ENCODE measurements at regions not wholly inside any gene's neighbourhood (a gene's known extent, or its start where the extent isn't known, plus 50 kb on each side); places are given as distances from the start of the nearest gene placed in this dataset.

DNA sequence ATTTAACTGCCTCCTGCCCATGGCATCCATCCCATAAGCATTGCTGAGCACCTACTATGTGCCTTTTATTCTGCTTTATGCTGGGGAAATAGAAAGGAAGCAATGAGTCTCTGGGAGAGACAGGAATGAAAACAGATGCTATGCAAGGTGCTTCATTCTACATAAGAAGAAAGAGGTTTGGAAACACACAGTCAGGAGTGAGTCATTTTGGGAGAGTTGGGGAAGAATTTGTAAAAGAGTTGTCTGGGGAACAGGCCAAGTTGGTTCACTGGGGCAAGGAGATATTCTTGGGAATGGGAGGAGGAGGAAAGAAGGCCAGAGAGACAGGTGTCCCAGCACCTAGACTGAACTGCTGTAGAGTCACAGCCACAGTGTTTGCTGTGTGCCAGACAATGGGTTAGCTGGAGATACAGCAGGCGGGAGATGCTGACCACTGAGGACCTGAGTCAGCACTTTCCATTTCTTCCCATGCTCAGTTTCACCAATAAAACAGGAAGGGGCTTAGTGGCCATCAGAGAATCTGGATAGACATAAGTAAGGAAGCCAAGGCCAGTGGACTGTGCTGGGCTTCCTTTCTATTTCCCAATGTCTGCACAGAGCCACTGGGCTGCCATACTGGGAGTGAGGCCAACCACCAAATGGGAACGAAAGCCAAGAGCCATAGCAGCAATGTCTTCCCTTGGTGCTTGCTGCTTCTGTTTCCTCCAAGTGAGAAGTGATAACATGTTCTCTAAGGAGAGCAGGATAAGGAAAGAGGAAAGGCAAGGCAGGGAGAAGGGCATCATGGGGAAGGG lies 187.7 kb upstream of the USP24 start:
- peak; percentile 47 to 77 for DNase-seq (ENCODE audit: low read depth in 2 of 2)
- H3K36me3 ChIP-seq (ENCODE audit: control insufficient read depth, insufficient read depth, low read length) = no peaks in the 10 kb centered on the region
- no peaks in the 10 kb centered on the region for H3K9me3 ChIP-seq (ENCODE audit: control insufficient read depth, insufficient read depth, low read depth, low read length)
- no peaks in the 10 kb centered on the region for H3K79me2 ChIP-seq (ENCODE audit: control insufficient read depth, insufficient read depth, low read length)
- no peaks in the 10 kb centered on the region for H4K20me1 ChIP-seq (ENCODE audit: control insufficient read depth, extremely low read depth, insufficient read depth, low read length)
- no peak for TF ChIP-seq EZH2 (IDR thresholded peaks at IDR 0.05; ENCODE audit: low read length, missing control alignments)
- TF ChIP-seq, protein P1, sequence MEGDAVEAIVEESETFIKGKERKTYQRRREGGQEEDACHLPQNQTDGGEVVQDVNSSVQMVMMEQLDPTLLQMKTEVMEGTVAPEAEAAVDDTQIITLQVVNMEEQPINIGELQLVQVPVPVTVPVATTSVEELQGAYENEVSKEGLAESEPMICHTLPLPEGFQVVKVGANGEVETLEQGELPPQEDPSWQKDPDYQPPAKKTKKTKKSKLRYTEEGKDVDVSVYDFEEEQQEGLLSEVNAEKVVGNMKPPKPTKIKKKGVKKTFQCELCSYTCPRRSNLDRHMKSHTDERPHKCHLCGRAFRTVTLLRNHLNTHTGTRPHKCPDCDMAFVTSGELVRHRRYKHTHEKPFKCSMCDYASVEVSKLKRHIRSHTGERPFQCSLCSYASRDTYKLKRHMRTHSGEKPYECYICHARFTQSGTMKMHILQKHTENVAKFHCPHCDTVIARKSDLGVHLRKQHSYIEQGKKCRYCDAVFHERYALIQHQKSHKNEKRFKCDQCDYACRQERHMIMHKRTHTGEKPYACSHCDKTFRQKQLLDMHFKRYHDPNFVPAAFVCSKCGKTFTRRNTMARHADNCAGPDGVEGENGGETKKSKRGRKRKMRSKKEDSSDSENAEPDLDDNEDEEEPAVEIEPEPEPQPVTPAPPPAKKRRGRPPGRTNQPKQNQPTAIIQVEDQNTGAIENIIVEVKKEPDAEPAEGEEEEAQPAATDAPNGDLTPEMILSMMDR (conservative IDR thresholded peaks at IDR 0.05 in 1 of 2, IDR thresholded peaks at IDR 0.05 in 1 of 2; ENCODE audit: low read depth in 1 of 2, low read length in 2 of 2) = no peak
- peak overlapping the region; percentile 32 for H3K27ac ChIP-seq (ENCODE audit: insufficient read depth, low read length)
- H3K4me3 ChIP-seq (replicated peaks in 1 of 4; ENCODE audit: control extremely low read depth in 1 of 4, insufficient read depth in 1 of 4, low read depth in 3 of 4, low read length in 4 of 4) = no peak overlapping the region
- peaks cover 9% of the 10 kb centered on the region for H3K4me1 ChIP-seq (ENCODE audit: control insufficient read depth, extremely low read depth, insufficient read depth, low read length)
- no peaks in the 10 kb centered on the region for H3K27me3 ChIP-seq (ENCODE audit: control insufficient read depth, insufficient read depth, low read length)
- no peak overlapping the region for H3K9ac ChIP-seq (ENCODE audit: insufficient read depth, low read length)
- no peak overlapping the region for H2AFZ ChIP-seq (ENCODE audit: low read length)
- H3K4me2 ChIP-seq (ENCODE audit: extremely low read depth, insufficient read depth, low read length) = no peak overlapping the region

DNA sequence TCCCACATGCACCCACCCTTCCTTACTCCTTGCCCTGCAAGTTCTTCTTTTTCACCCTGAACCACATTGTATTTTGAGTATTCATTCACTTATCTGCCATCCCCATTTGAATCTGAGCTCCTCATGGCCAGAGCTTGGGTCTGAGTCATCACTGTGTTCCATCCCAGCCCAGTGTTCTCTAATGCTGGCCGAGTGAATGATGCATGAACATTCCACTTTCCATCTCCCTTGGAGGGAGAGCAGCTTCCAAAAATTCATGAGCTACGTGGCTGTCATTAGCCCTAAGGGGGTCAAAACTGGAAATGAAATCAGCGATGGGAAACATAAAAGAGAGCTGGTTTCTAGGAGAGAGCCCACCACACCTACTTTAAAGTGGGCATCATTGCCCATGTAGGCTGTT lies 187.0 kb upstream of the USP24 start:
- Histone ChIP-seq H3K4me1 (ENCODE audit: control insufficient read depth, extremely low read depth, insufficient read depth, low read length) (peaks cover 9% of the 10 kb centered on the region), H3K9ac (ENCODE audit: insufficient read depth, low read length) (no peak overlapping the region)
- peak; percentile 54 to 81 for DNase-seq (ENCODE audit: low read depth in 2 of 2)

DNA sequence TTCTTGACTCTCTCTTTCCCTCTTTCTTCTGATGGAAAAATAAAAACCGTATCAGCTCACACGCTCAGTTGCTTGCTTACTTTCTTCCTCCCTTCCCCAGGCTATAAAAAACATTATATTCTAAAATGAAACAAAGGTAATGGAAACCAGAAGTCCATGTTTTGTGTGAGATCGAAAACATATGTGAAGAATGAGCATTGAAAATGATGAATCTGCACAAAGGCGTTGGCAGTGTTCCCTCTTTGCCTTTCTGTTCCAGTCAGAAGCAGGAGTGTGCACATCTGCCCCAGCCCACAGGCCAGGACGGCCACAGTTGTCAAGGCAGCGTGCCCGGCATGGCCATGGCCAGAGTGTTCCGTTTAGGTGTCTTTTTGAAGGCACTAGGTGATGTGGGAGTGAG lies 185.3 kb upstream of the USP24 start:
- Histone ChIP-seq H3K27ac (ENCODE audit: insufficient read depth, low read length) (no peak overlapping the region), H3K9ac (ENCODE audit: insufficient read depth, low read length) (no peak overlapping the region)
- TF ChIP-seq EZH2 (IDR thresholded peaks at IDR 0.05; ENCODE audit: low read length, missing control alignments) = no peak
- TF ChIP-seq, protein P1 (conservative IDR thresholded peaks at IDR 0.05 in 1 of 2, IDR thresholded peaks at IDR 0.05 in 1 of 2; ENCODE audit: low read depth in 1 of 2, low read length in 2 of 2) = no peak

More for the DNA sequence above, 187.0 kb upstream of the USP24 start:
- no peak overlapping the region for H3K4me2 ChIP-seq (ENCODE audit: extremely low read depth, insufficient read depth, low read length)
- H2AFZ ChIP-seq (ENCODE audit: low read length) = no peak overlapping the region
- H3K36me3 ChIP-seq (ENCODE audit: control insufficient read depth, insufficient read depth, low read length) = no peaks in the 10 kb centered on the region
- no peak overlapping the region for H3K4me3 ChIP-seq (replicated peaks in 1 of 4; ENCODE audit: control extremely low read depth in 1 of 4, insufficient read depth in 1 of 4, low read depth in 3 of 4, low read length in 4 of 4)
- peak overlapping the region; percentile 32 for H3K27ac ChIP-seq (ENCODE audit: insufficient read depth, low read length)
- no peaks in the 10 kb centered on the region for H3K79me2 ChIP-seq (ENCODE audit: control insufficient read depth, insufficient read depth, low read length)
- no peaks in the 10 kb centered on the region for H3K27me3 ChIP-seq (ENCODE audit: control insufficient read depth, insufficient read depth, low read length)
- no peaks in the 10 kb centered on the region for H4K20me1 ChIP-seq (ENCODE audit: control insufficient read depth, extremely low read depth, insufficient read depth, low read length)
- TF ChIP-seq, protein P1 (conservative IDR thresholded peaks at IDR 0.05 in 1 of 2, IDR thresholded peaks at IDR 0.05 in 1 of 2; ENCODE audit: low read depth in 1 of 2, low read length in 2 of 2) = no peak
- TF ChIP-seq EZH2 (IDR thresholded peaks at IDR 0.05; ENCODE audit: low read length, missing control alignments) = no peak
- H3K9me3 ChIP-seq (ENCODE audit: control insufficient read depth, insufficient read depth, low read depth, low read length) = no peaks in the 10 kb centered on the region

More for the DNA sequence above, 185.3 kb upstream of the USP24 start:
- no peak overlapping the region for H3K4me2 ChIP-seq (ENCODE audit: extremely low read depth, insufficient read depth, low read length)
- H3K27me3 ChIP-seq (ENCODE audit: control insufficient read depth, insufficient read depth, low read length) = no peaks in the 10 kb centered on the region
- peaks cover 9% of the 10 kb centered on the region for H3K4me1 ChIP-seq (ENCODE audit: control insufficient read depth, extremely low read depth, insufficient read depth, low read length)
- DNase-seq (ENCODE audit: low read depth in 2 of 2) = peak in 1 of 2 donors; percentile 33
- H3K4me3 ChIP-seq (replicated peaks in 1 of 4; ENCODE audit: control extremely low read depth in 1 of 4, insufficient read depth in 1 of 4, low read depth in 3 of 4, low read length in 4 of 4) = no peak overlapping the region
- no peaks in the 10 kb centered on the region for H3K9me3 ChIP-seq (ENCODE audit: control insufficient read depth, insufficient read depth, low read depth, low read length)
- no peak overlapping the region for H2AFZ ChIP-seq (ENCODE audit: low read length)
- H3K36me3 ChIP-seq (ENCODE audit: control insufficient read depth, insufficient read depth, low read length) = no peaks in the 10 kb centered on the region
- H3K79me2 ChIP-seq (ENCODE audit: control insufficient read depth, insufficient read depth, low read length) = no peaks in the 10 kb centered on the region
- no peaks in the 10 kb centered on the region for H4K20me1 ChIP-seq (ENCODE audit: control insufficient read depth, extremely low read depth, insufficient read depth, low read length)
